KMS-11 (cell line): ENCODE measurements at regions not wholly inside any gene's neighbourhood (a gene's known extent, or its start where the extent isn't known, plus 50 kb on each side); places are given as distances from the start of the nearest gene placed in this dataset.

Experiments
- H2AFZ ChIP-seq: fragments of 200-600 bp; sonication (generic); 2 replicates; pipeline ENCODE4 v1.6.1; 2016; ENCODE audit warnings: antibody characterized with exemption, mixed run types, low read depth
- H3K27ac ChIP-seq: fragments of 200-600 bp; sonication (generic); 2 replicates; pipeline ENCODE4 v1.6.1; 2016; ENCODE audit warnings: mild to moderate bottlenecking, mixed run types
- H3K27me3 ChIP-seq: fragments of 200-600 bp; sonication (generic); 2 replicates; pipeline ENCODE4 v1.6.1; 2017; ENCODE audit warnings: mild to moderate bottlenecking, low read depth, mixed run types, moderate library complexity; ENCODE audit not compliant: insufficient read depth
- H3K36me3 ChIP-seq: fragments of 200-600 bp; sonication (generic); 2 replicates; pipeline ENCODE4 v1.6.1; 2017; ENCODE audit warnings: mild to moderate bottlenecking, mixed run types; ENCODE audit not compliant: insufficient read depth
- H3K4me1 ChIP-seq: fragments of 200-600 bp; sonication (generic); 2 replicates; pipeline ENCODE4 v1.6.1; 2016; ENCODE audit warnings: mild to moderate bottlenecking, low read depth, mixed run types; ENCODE audit not compliant: poor library complexity, severe bottlenecking
- H3K4me2 ChIP-seq: fragments of 200-600 bp; sonication (generic); 2 replicates; pipeline ENCODE4 v1.7.0; 2016; ENCODE audit warnings: mild to moderate bottlenecking, mixed run types
- H3K4me3 ChIP-seq: fragments of 200-600 bp; sonication (generic); IDR thresholded peaks from 2 replicates; pipeline ENCODE4 v1.6.1; 2017; ENCODE audit warnings: low read depth, low read length, mixed read lengths; ENCODE audit not compliant: insufficient read depth
- H3K79me2 ChIP-seq: fragments of 200-600 bp; sonication (generic); 2 replicates; pipeline ENCODE4 v1.6.1; 2016; ENCODE audit warnings: low read depth, mixed run types; ENCODE audit not compliant: insufficient read depth
- H3K9ac ChIP-seq: fragments of 200-600 bp; sonication (generic); 2 replicates; pipeline ENCODE4 v1.6.1; 2016; ENCODE audit warnings: mild to moderate bottlenecking, mixed run types
- H4K20me1 ChIP-seq: fragments of 200-600 bp; sonication (generic); 2 replicates; pipeline ENCODE4 v1.6.1; 2016; ENCODE audit warnings: mild to moderate bottlenecking, mixed run types; ENCODE audit not compliant: insufficient read depth
- CTCF ChIP-seq: fragments of 200-600 bp; sonication (generic); conservative IDR thresholded peaks from 2 replicates; pipeline ENCODE4 v1.6.1; 2017; ENCODE audit warnings: low read depth, mild to moderate bottlenecking, antibody characterized with exemption, low read length, moderate library complexity, mixed read lengths

- TF ChIP-seq CTCF, result no peak
- H3K27ac ChIP-seq, result no peak overlapping the region
- no peak overlapping the region for H3K4me3 ChIP-seq
- no peaks in the 10 kb centered on the region for H3K79me2 ChIP-seq
- H2AFZ ChIP-seq, result no peak overlapping the region
- no peaks in the 10 kb centered on the region for H3K27me3 ChIP-seq
- no peaks in the 10 kb centered on the region for H3K36me3 ChIP-seq
- no peaks in the 10 kb centered on the region for H3K4me1 ChIP-seq
- H4K20me1 ChIP-seq, result no peaks in the 10 kb centered on the region
- H3K4me2 ChIP-seq, result no peak overlapping the region
- no peak overlapping the region for H3K9ac ChIP-seq
Measured at GRCh38 chr7:115117748-115118147, 195.9 kb downstream of the MDFIC start.

- Histone ChIP-seq H3K9ac (no peak overlapping the region), H3K4me3 (no peak overlapping the region), H4K20me1 (no peaks in the 10 kb centered on the region), H3K4me2 (no peak overlapping the region), H3K27me3 (no peaks in the 10 kb centered on the region), H2AFZ (no peak overlapping the region), H3K79me2 (no peaks in the 10 kb centered on the region), H3K27ac (no peak overlapping the region), H3K36me3 (no peaks in the 10 kb centered on the region), H3K4me1 (no peaks in the 10 kb centered on the region)
- TF ChIP-seq CTCF, result no peak
Measured at GRCh38 chr7:115116773-115117715, 195.2 kb downstream of the MDFIC start.

GRCh38 chr7:115113776-115114175, 191.9 kb downstream of the MDFIC start:
- no peak overlapping the region for H3K9ac ChIP-seq
- TF ChIP-seq CTCF, result no peak
- H3K79me2 ChIP-seq, result no peaks in the 10 kb centered on the region
- H2AFZ ChIP-seq, result no peak overlapping the region
- no peaks in the 10 kb centered on the region for H3K27me3 ChIP-seq
- H4K20me1 ChIP-seq, result no peaks in the 10 kb centered on the region
- no peak overlapping the region for H3K27ac ChIP-seq
- H3K36me3 ChIP-seq, result no peaks in the 10 kb centered on the region
- no peak overlapping the region for H3K4me3 ChIP-seq
- no peak overlapping the region for H3K4me2 ChIP-seq
- no peaks in the 10 kb centered on the region for H3K4me1 ChIP-seq

GRCh38 chr7:115113131-115113530, 191.2 kb downstream of the MDFIC start:
- Histone ChIP-seq H3K27ac (no peak overlapping the region), H2AFZ (no peak overlapping the region), H3K4me2 (no peak overlapping the region), H3K4me3 (no peak overlapping the region), H3K79me2 (no peaks in the 10 kb centered on the region), H4K20me1 (no peaks in the 10 kb centered on the region), H3K27me3 (no peaks in the 10 kb centered on the region), H3K4me1 (no peaks in the 10 kb centered on the region), H3K36me3 (no peaks in the 10 kb centered on the region), H3K9ac (no peak overlapping the region)
- no peak for TF ChIP-seq CTCF
